ENCODE measurements at regions not wholly inside any gene's neighbourhood (a gene's known extent, or its start where the extent isn't known, plus 50 kb on each side); places are given as distances from the start of the nearest gene placed in this dataset.

DNA sequence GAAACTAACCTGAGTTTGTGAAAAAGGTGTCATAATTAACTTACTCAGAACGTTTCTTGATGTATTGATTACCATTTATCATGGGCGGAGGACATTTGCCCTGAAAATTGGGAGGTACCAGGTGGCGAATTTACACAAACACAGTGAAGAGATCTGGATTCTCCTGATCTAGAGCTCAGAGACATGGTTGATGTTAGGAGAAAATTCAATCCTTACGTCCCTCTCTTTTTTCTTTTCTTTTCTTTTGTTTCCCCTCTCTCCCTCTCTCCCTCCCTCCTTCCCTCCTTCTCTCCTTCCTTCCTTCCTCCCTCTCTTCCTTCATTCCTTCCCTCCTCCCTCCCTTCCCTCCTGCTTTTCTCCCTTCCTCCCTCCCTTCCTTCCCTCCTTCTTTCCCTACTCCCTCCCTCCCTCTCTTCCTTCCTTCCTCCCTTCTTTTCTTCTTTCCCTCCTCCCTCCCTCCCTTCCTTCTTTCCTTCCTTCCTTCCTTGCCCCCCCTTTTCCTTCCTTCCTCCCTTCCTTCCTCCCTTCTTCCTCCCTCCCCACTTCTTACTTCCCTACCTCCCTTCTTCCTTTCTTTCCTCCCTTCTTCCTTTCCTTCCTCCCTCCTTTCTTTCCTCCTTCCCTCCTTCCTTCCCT lies 234.1 kb downstream of the OTOR start:
- no peak for DNase-seq
- H3K36me3 Mint-ChIP-seq (ENCODE audit: low read depth) = no peaks in the 10 kb centered on the region
- H3K27ac Mint-ChIP-seq = no peak overlapping the region
- H3K4me1 Mint-ChIP-seq (ENCODE audit: low read depth) = no peaks in the 10 kb centered on the region
- H3K4me3 Mint-ChIP-seq = no peak overlapping the region
- H3K27me3 Mint-ChIP-seq = no peaks in the 10 kb centered on the region
- peaks cover 12% of the 10 kb centered on the region for H3K9me3 Mint-ChIP-seq

DNA sequence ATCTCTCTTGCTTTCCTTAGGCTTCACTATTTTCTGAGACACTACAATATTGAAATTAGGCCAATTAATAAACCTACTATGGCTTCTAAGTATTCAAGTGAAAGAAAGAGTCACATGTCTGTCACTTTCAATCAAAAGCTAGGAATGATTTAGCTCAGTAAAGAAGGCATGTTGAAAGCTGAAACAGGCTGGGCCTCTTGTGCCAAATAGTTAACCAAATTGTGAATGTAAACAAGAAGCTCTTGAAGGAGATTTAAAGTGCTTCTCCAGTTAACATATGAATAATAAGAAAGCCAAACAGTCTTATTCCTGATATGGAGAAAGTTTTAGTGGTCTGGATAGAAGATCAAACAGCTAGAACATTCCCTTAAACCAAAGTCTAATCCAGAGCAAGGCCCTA lies 236.3 kb downstream of the OTOR start:
- no peaks in the 10 kb centered on the region for H3K27me3 Mint-ChIP-seq
- no peak for DNase-seq
- H3K36me3 Mint-ChIP-seq (ENCODE audit: low read depth) = no peaks in the 10 kb centered on the region
- H3K4me3 Mint-ChIP-seq = no peak overlapping the region
- H3K27ac Mint-ChIP-seq = no peak overlapping the region
- no peaks in the 10 kb centered on the region for H3K4me1 Mint-ChIP-seq (ENCODE audit: low read depth)
- H3K9me3 Mint-ChIP-seq = peaks cover 9% of the 10 kb centered on the region

DNA sequence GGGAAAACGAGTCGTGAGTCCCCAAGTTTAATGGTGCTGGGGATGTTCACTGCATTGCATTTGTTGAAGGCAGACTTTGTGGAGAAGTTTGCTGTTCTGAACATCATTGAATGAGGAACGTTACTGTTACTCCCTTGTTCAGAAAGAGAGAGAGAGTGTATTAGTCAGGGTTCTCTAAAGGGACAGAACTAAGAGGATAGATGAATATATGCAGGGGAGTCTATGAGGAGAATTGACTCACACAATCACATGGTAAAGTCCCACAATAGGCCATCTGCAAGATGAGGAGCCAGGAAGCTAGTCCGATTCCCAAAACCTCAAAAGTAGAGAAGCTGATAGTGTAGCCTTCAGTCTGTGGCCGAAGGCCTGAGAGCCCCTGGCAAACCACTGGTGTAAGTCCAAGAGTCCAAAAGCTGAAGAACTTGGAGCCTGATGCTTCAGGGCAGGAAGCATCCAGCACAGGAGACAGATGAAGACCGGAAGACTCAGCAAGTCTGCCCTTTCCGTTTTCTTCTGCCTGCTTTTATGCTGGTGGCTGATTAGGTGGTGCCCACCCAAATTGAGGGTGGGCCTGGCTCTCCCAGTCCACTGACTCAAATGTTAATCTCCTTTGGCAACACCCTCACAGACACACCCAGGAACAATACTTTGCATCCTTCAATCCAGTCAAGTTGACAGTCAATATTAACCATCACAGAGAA lies 223.5 kb upstream of the PCSK2 start:
- no peaks in the 10 kb centered on the region for H3K4me1 Mint-ChIP-seq (ENCODE audit: low read depth)
- no peaks in the 10 kb centered on the region for H3K27me3 Mint-ChIP-seq
- H3K4me3 Mint-ChIP-seq = no peak overlapping the region
- no peaks in the 10 kb centered on the region for H3K9me3 Mint-ChIP-seq
- no peak for DNase-seq
- no peaks in the 10 kb centered on the region for H3K36me3 Mint-ChIP-seq (ENCODE audit: low read depth)
- H3K27ac Mint-ChIP-seq = no peak overlapping the region

DNA sequence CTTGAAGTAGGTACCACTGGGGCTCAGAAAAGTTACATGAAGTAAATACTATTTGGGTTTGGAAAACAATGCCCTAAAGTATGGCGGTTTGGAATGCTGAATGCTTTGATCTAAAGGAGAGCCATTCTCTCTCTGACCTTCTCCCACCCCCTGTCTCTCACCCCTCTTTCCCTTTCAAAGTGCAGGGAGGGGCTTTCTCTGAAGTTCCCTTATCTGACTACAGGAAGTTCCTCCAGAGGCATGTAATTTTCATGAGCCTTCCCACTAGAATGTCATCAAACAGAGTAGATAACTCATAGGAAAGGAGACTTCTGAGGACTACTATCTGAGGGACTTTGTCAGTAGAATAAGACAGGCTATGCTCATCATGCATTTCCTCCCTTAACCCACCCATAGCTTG lies 216.7 kb upstream of the PCSK2 start:
- Mint-ChIP-seq H3K4me3 (no peak overlapping the region), H3K9me3 (no peaks in the 10 kb centered on the region), H3K27me3 (no peaks in the 10 kb centered on the region), H3K4me1 (ENCODE audit: low read depth) (no peaks in the 10 kb centered on the region), H3K36me3 (ENCODE audit: low read depth) (no peaks in the 10 kb centered on the region), H3K27ac (no peak overlapping the region)
- DNase-seq = no peak

DNA sequence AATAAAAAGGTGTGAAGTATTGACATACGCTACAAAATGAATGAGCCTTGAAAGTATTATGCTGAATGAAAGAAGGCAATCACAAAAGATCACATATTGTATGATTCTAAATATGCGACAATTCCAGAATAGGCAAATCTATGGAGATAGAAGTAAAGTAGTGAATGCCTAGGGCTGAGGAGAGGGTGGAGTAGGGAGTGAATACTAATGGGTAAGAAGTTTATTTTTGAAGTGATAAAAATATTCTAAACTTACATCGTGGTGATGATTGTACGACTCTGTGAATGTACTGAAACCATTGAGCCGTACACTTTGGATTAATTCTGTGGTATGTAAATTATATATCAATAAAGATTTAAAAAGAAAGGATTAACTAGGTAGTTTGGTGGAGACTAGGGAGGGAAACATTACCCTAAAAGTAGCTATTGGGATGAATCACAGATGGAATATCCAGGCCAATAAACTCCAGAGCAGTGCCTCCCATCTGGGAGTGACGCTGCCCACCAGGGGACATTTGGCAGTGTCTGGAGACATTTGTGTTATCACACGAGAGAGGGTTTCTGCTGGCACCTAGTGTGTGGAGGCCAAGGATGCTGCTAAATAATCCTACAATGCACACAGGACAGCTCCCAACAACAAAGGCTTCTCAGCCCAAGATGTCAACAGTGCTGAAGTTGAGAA lies 214.2 kb upstream of the PCSK2 start:
- no peak for DNase-seq
- Mint-ChIP-seq H3K27me3 (no peaks in the 10 kb centered on the region), H3K27ac (no peak overlapping the region), H3K4me1 (ENCODE audit: low read depth) (no peaks in the 10 kb centered on the region), H3K4me3 (no peak overlapping the region), H3K9me3 (no peaks in the 10 kb centered on the region), H3K36me3 (ENCODE audit: low read depth) (no peaks in the 10 kb centered on the region)

DNA sequence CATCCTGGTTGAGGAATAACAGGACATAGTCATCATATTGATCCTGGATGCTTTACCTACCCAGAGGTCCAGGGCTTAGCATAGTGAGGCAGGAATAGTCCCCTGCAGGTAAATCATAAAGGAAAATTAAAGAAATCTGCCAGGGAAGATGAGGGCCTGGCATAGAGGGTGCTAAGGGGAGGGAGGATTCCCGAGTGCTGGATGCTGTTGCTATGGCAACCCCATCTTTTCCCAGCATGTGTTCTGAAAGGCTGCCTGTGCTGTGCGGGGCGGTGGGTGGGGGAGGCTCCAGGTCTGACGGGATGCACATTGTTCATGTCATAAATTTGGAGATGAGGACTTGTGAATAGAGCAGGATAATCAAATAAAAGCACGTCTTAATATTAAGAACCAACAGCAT lies 212.6 kb upstream of the PCSK2 start:
- Mint-ChIP-seq H3K27me3 (no peaks in the 10 kb centered on the region), H3K4me1 (ENCODE audit: low read depth) (no peaks in the 10 kb centered on the region)
- no peak for DNase-seq

DNA sequence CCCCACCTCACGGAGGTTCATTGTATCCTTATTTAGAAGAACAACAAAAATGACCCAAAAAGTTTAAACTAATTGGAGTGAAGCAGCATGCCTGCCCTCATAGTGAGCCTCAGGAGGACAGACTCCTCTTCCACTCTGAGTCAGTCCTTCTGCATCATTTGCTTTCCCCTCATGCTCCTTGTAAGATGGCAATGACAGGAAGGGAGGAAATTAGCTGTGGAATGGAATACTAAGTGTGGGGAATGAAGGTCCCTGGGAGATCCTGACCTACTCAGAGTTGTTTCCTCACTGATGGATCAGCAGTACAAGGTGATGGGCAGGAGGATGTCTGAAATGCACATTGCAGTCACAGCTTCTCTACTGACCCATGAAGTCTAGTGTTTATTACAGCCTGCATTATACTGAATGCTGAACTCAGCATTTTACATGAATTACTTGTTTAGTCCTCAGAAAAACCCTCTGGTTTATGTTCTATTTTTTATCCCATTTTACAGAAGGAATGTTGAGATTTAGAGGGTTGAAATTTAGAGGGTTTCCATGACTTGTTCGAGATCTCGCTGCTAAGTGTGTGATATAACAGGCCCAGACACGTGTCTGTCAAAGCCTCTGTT lies 212.0 kb upstream of the PCSK2 start:
- Mint-ChIP-seq H3K4me1 (ENCODE audit: low read depth) (no peaks in the 10 kb centered on the region), H3K36me3 (ENCODE audit: low read depth) (no peaks in the 10 kb centered on the region), H3K27ac (no peak overlapping the region), H3K9me3 (no peaks in the 10 kb centered on the region), H3K27me3 (no peaks in the 10 kb centered on the region), H3K4me3 (no peak overlapping the region)
- DNase-seq = no peak

More for the DNA sequence above, 212.6 kb upstream of the PCSK2 start:
- Mint-ChIP-seq H3K9me3 (no peaks in the 10 kb centered on the region), H3K4me3 (no peak overlapping the region), H3K27ac (no peak overlapping the region), H3K36me3 (ENCODE audit: low read depth) (no peaks in the 10 kb centered on the region)

DNA sequence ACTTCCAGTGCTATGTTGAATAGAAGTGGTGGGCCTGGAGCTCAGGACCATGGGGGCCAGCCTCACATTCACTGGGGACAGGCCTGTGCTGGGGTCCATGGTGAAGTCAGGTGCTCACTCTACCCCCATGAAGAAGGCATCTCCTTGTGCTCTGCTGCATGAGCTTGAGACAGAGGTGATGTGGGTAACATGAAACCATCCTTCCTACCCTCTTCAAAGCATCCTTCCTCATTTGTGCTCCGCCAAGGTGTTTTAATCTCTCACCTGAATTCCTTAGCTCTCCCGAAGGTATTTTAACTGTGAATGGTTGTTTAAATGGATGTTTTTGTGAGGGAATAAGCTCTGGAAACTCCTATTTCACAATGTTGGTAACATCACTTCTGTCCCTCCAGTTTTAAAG lies 209.6 kb upstream of the PCSK2 start:
- Mint-ChIP-seq H3K9me3 (no peaks in the 10 kb centered on the region), H3K36me3 (ENCODE audit: low read depth) (no peaks in the 10 kb centered on the region), H3K27ac (no peak overlapping the region), H3K27me3 (no peaks in the 10 kb centered on the region), H3K4me3 (no peak overlapping the region), H3K4me1 (ENCODE audit: low read depth) (no peaks in the 10 kb centered on the region)
- DNase-seq = no peak

DNA sequence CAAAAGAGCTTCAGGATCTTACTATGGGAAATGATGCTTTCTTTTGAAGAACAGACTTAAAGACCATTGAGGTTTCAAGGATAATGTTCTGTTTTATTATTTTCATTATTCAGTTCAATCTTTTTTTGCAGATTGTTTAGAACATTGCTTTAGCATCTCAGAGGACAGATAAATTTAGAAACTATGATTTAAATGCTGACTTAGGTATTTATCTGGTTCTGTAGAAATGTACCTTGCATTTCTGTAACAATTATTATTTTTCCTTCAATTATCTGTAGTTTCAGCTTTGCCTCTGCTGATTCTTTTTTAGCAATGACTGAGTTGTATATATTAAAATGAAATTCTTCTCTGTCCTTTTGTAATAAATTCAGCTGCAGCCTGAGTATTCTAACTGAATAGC lies 205.4 kb upstream of the PCSK2 start:
- DNase-seq = no peak
- Mint-ChIP-seq H3K9me3 (peaks cover 7% of the 10 kb centered on the region), H3K4me1 (ENCODE audit: low read depth) (no peaks in the 10 kb centered on the region), H3K27me3 (no peaks in the 10 kb centered on the region), H3K27ac (no peak overlapping the region), H3K4me3 (no peak overlapping the region), H3K36me3 (ENCODE audit: low read depth) (no peaks in the 10 kb centered on the region)

DNA sequence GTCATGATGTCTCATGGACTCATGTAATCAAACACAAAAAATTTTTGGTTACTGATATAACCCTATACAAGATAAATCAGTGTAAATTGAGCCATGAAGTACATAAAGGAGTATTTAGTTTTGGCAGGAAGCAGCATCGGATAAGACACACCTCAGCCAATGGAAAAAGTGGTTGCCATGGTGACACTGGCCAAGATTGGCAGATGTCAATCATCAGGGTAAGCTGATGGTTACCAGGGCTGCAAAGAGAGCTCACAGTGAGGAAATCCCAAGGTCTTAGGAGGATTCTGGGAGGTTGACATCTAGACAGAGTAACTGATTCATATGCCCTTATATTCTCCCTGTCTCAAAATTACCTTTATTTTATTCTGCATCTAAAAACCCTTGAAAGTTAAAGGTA lies 203.8 kb upstream of the PCSK2 start:
- Mint-ChIP-seq H3K27ac (no peak overlapping the region), H3K27me3 (no peaks in the 10 kb centered on the region), H3K9me3 (peaks cover 14% of the 10 kb centered on the region), H3K4me1 (ENCODE audit: low read depth) (no peaks in the 10 kb centered on the region), H3K4me3 (no peak overlapping the region), H3K36me3 (ENCODE audit: low read depth) (no peaks in the 10 kb centered on the region)
- DNase-seq = no peak

DNA sequence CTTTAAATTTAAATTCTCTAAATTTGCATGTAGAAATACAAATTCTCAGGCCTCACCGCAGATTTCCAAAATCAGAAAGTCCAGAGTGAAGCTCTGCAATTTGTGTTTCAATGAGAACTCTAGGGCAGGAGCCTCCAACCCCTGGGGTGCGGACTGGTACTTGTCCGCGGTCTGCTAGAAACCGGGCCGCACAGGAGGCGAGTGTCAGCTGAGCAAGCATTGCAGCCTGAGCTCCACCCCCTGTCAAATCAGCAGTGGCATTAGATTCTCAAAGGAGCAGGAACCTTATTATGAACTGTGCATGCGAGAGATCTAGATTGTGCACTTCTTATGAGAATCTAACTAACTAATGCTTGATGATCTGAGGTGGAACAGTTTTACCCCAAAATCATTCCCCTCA lies 203.0 kb upstream of the PCSK2 start:
- no peak overlapping the region for H3K27ac Mint-ChIP-seq
- H3K9me3 Mint-ChIP-seq = peaks cover 20% of the 10 kb centered on the region
- H3K4me1 Mint-ChIP-seq (ENCODE audit: low read depth) = no peaks in the 10 kb centered on the region

DNA sequence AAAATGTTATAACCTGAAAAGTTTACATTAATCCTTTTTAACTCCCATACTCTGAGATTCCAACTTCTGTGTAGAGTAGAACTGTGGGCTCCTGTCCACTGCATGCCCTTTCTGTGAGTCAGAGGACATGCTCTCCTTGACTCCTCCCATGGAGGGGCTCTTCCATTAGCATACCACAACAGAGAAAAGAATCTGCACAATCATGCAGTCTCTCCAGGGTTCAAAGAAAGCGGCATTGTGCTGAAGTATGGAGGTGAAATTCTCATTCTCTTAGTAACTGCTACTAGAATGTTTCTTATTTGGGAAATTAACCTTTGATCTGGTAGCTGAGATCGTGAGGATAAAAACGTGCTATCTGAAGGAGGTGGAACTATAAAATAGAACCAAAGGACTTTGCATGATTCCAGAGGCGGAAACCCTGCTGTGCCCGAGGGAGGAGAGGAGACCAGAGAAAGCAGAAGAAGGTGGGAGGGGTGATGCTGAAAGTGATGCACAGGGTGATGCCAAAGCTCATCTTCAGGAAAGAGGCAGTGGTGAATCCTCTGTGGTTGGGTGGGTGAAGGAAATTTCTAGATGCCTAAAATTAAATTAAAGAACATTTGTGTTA lies 202.2 kb upstream of the PCSK2 start:
- no peaks in the 10 kb centered on the region for H3K4me1 Mint-ChIP-seq (ENCODE audit: low read depth)
- no peak for DNase-seq
- no peak overlapping the region for H3K27ac Mint-ChIP-seq
- H3K27me3 Mint-ChIP-seq = no peaks in the 10 kb centered on the region
- peaks cover 20% of the 10 kb centered on the region for H3K9me3 Mint-ChIP-seq
- H3K4me3 Mint-ChIP-seq = no peak overlapping the region
- no peaks in the 10 kb centered on the region for H3K36me3 Mint-ChIP-seq (ENCODE audit: low read depth)

More for the DNA sequence above, 203.0 kb upstream of the PCSK2 start:
- DNase-seq = no peak
- Mint-ChIP-seq H3K36me3 (ENCODE audit: low read depth) (no peaks in the 10 kb centered on the region), H3K4me3 (no peak overlapping the region), H3K27me3 (no peaks in the 10 kb centered on the region)

DNA sequence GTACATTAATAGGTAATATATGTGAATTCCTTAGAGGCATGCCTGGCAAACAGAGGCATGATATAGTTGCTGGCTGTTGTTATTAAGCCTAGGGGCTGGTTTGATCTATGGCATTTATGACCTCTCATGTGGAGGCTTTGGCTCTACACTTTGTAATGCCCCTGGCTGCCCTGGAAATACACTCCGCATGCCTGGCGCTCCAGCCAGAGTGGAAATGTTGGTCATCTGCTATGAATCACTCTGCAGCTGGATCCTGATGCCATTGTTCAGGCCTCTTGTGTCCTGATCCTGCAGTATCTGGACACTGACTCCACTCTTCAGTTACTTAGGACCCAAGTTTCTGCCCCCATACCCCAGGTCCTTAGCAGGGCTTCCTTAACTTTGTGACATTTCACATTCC lies 200.5 kb upstream of the PCSK2 start:
- no peak for DNase-seq
- Mint-ChIP-seq H3K36me3 (ENCODE audit: low read depth) (no peaks in the 10 kb centered on the region), H3K4me1 (ENCODE audit: low read depth) (no peaks in the 10 kb centered on the region), H3K27ac (no peak overlapping the region), H3K4me3 (no peak overlapping the region), H3K9me3 (peaks cover 20% of the 10 kb centered on the region), H3K27me3 (no peaks in the 10 kb centered on the region)

DNA sequence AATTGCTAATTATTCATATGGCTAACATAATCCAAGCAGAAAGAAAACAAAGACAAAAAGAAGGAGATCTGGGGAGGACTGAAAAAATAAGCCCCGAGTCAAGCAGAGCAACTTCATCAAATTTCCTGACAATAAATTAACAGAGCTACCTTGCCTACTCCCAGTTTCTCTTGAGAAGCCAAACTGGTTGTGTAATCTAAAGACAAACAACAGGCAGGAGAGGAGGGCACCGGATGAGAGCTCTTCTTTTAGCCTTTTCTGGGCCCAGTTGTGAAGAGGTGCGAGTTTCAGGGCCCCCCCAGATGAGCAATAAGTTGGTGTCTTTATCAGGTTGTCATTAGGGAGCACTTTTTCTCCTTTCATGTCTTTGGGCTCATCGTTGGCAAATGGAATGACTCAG lies 197.1 kb upstream of the PCSK2 start:
- Mint-ChIP-seq H3K4me3 (no peak overlapping the region), H3K4me1 (ENCODE audit: low read depth) (no peaks in the 10 kb centered on the region), H3K9me3 (peaks cover 17% of the 10 kb centered on the region), H3K36me3 (ENCODE audit: low read depth) (no peaks in the 10 kb centered on the region), H3K27ac (no peak overlapping the region), H3K27me3 (no peaks in the 10 kb centered on the region)
- DNase-seq = no peak

DNA sequence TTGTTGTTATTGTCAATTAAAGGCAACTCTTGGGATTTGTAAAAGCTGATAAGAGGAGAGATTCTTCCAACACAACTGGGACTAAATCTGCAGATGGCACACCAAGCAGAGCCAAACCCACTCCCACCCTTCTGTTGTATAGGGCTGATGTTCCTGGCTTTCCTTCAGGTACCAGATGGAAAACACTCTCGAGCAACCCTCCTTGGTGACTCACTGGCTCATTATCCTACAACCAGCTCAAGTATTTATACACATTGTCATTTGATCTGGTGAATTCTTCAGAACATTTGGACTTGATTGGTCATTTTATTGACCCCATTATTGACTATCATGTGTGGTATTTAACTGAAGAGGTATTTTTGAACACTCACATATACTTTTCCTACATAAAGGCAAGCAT lies 190.3 kb upstream of the PCSK2 start:
- DNase-seq = no peak
- Mint-ChIP-seq H3K9me3 (no peaks in the 10 kb centered on the region), H3K4me3 (no peak overlapping the region), H3K36me3 (ENCODE audit: low read depth) (no peaks in the 10 kb centered on the region), H3K4me1 (ENCODE audit: low read depth) (no peaks in the 10 kb centered on the region), H3K27ac (no peak overlapping the region), H3K27me3 (no peaks in the 10 kb centered on the region)

Measured in activated T-cell treated with anti-CD3 and anti-CD28 coated beads, Interleukin-2, amount 50 U/mL, for 24 hours (primary cell).